ENCODE measurements at regions not wholly inside any gene's neighbourhood (a gene's known extent, or its start where the extent isn't known, plus 50 kb on each side); places are given as distances from the start of the nearest gene placed in this dataset.

- TF ChIP-seq CTCF (IDR thresholded peaks at IDR 0.05) = no peak
- TF ChIP-seq POLR2AphosphoS5 (IDR thresholded peaks at IDR 0.05) = no peak
- TF ChIP-seq POLR2A (IDR thresholded peaks at IDR 0.05) = no peak
Observed at GRCh38 chr15:72933976-72934375, 118.3 kb upstream of the NEO1 start.

Data from breast epithelium (tissue), 3 donors.